Activated CD8-positive, alpha-beta memory T cell treated with anti-CD3 and anti-CD28 coated beads for 36 hours (primary cell): ENCODE measurements at regions not wholly inside any gene's neighbourhood (a gene's known extent, or its start where the extent isn't known, plus 50 kb on each side); places are given as distances from the start of the nearest gene placed in this dataset.

ENCODE experiments used
- CTCF ChIA-PET: fragments of 350-600 bp; sonication (Branson Sonifier 250); formaldehyde crosslinking; loops from one replicate; lab custom pipeline; 2021; ENCODE audit warnings: antibody characterized with exemption; lab: Charles Lee
- POLR2A ChIA-PET: fragments of 350-600 bp; sonication (Branson Sonifier 250); formaldehyde crosslinking; loops from one replicate; lab custom pipeline; 2021; ENCODE audit warnings: antibody characterized with exemption; lab: Charles Lee

- POLR2A ChIA-PET: no interaction called here
- CTCF ChIA-PET: no interaction called here
These were observed 223.0 kb upstream of the GATB start for GRCh38 chr4:151983854-151984253.

GRCh38 chr4:151979819-151980218 is 219.0 kb upstream of the GATB start:
- ChIA-PET POLR2A (no interaction called here), CTCF (no interaction called here)

GRCh38 chr4:151968643-151969042 is 207.8 kb upstream of the GATB start:
- POLR2A ChIA-PET: no interaction called here

GRCh38 chr4:151967074-151967473 is 206.3 kb upstream of the GATB start:
- CTCF ChIA-PET: no interaction called here
- POLR2A ChIA-PET: no interaction called here

More at GRCh38 chr4:151968643-151969042, 207.8 kb upstream of the GATB start:
- CTCF ChIA-PET: no interaction called here

- POLR2A ChIA-PET: no interaction called here
- CTCF ChIA-PET: no interaction called here
These were observed 201.5 kb upstream of the GATB start for GRCh38 chr4:151962138-151962823.

- POLR2A ChIA-PET: no interaction called here
- CTCF ChIA-PET: no interaction called here
These were observed 200.6 kb upstream of the GATB start for GRCh38 chr4:151961456-151961855.

GRCh38 chr4:151960449-151961230 is 199.8 kb upstream of the GATB start:
- ChIA-PET POLR2A (no interaction called here), CTCF (no interaction called here)

- ChIA-PET CTCF (no interaction called here), POLR2A (no interaction called here)
These were observed 196.3 kb upstream of the GATB start for GRCh38 chr4:151957153-151957552.

- CTCF ChIA-PET: no interaction called here
- POLR2A ChIA-PET: no interaction called here
These were observed 195.0 kb upstream of the GATB start for GRCh38 chr4:151955721-151956380.

- ChIA-PET POLR2A (no interaction called here), CTCF (interaction anchor here (0.6 kb wide), 1 partner anchor 337 kb away, joined by 3 read pairs; no protein-coding TSS in a partner anchor)
These were observed 193.1 kb upstream of the GATB start for GRCh38 chr4:151953795-151954372.

GRCh38 chr4:151953312-151953711 is 192.5 kb upstream of the GATB start:
- POLR2A ChIA-PET: no interaction called here
- CTCF ChIA-PET: no interaction called here

GRCh38 chr4:151952711-151953254 is 192.0 kb upstream of the GATB start:
- CTCF ChIA-PET: no interaction called here

GRCh38 chr4:151952137-151952536 is 191.3 kb upstream of the GATB start:
- POLR2A ChIA-PET: no interaction called here
- CTCF ChIA-PET: no interaction called here

More at GRCh38 chr4:151952711-151953254, 192.0 kb upstream of the GATB start:
- POLR2A ChIA-PET: no interaction called here

GRCh38 chr4:151951671-151952050 is 190.9 kb upstream of the GATB start:
- CTCF ChIA-PET: no interaction called here
- POLR2A ChIA-PET: no interaction called here

- ChIA-PET CTCF (no interaction called here), POLR2A (no interaction called here)
These were observed 190.3 kb upstream of the GATB start for GRCh38 chr4:151950993-151951670.

GRCh38 chr4:151948351-151949016 is 187.7 kb upstream of the GATB start:
- POLR2A ChIA-PET: no interaction called here
- CTCF ChIA-PET: no interaction called here

GRCh38 chr4:151946718-151947117 is 185.9 kb upstream of the GATB start:
- ChIA-PET CTCF (no interaction called here), POLR2A (no interaction called here)

- POLR2A ChIA-PET: no interaction called here
- CTCF ChIA-PET: no interaction called here
These were observed 182.2 kb upstream of the GATB start for GRCh38 chr4:151942971-151943370.
